Parathyroid adenoma (tissue), 2 donors: ENCODE measurements at regions not wholly inside any gene's neighbourhood (a gene's known extent, or its start where the extent isn't known, plus 50 kb on each side); places are given as distances from the start of the nearest gene placed in this dataset.
"Not testable (repeated sequence)": the region's sequence is repeated elsewhere in the genome, so short reads cannot be mapped to it uniquely, and the experiment has no call there.

Source experiments
- H2AFZ ChIP-seq: fragments of 300-600 bp; sonication (generic); one replicate; pipeline ENCODE4 v1.7.0; 2017; ENCODE audit warnings: antibody characterized with exemption, mild to moderate bottlenecking
- H3K27ac ChIP-seq: fragments of 300-600 bp; sonication (generic); one replicate; pipeline ENCODE4 v1.7.0; 2017
- H3K27me3 ChIP-seq: fragments of 300-600 bp; sonication (generic); one replicate; pipeline ENCODE4 v1.7.0; 2017; ENCODE audit warnings: low read length; ENCODE audit not compliant: control insufficient read depth, insufficient read depth
- H3K36me3 ChIP-seq: fragments of 300-600 bp; sonication (generic); one replicate; pipeline ENCODE4 v1.7.0; 2017; ENCODE audit warnings: low read length; ENCODE audit not compliant: control insufficient read depth, insufficient read depth
- H3K4me1 ChIP-seq: fragments of 300-600 bp; sonication (generic); one replicate; pipeline ENCODE4 v1.7.0; 2017; ENCODE audit warnings: control low read depth
- H3K4me2 ChIP-seq: fragments of 300-600 bp; sonication (generic); one replicate; pipeline ENCODE4 v1.7.0; 2017; ENCODE audit warnings: low read length
- H3K4me3 ChIP-seq: fragments of 300-600 bp; sonication (generic); one replicate; pipeline ENCODE4 v1.7.0; 2017; ENCODE audit warnings: low read depth, low read length
- H3K79me2 ChIP-seq: fragments of 300-600 bp; sonication (generic); one replicate; pipeline ENCODE4 v1.7.0; 2017; ENCODE audit warnings: control low read depth
- H3K9ac ChIP-seq: fragments of 300-600 bp; sonication (generic); one replicate; pipeline ENCODE4 v1.7.0; 2017; ENCODE audit warnings: mild to moderate bottlenecking
- H3K9me3 ChIP-seq: fragments of 300-600 bp; sonication (generic); one replicate; pipeline ENCODE4 v1.7.0; 2017; ENCODE audit warnings: low read length; ENCODE audit not compliant: control insufficient read depth
- CTCF ChIP-seq: fragments of 300-600 bp; sonication (generic); IDR thresholded peaks from one replicate; pipeline ENCODE4 v1.7.0; 2017; ENCODE audit warnings: antibody characterized with exemption, mild to moderate bottlenecking
- donor health status: primary hyperparathyroidism.

- Histone ChIP-seq H3K27me3 (no peaks in the 10 kb centered on the region), H3K4me2 (no peak overlapping the region), H3K4me1 (no peaks in the 10 kb centered on the region), H3K79me2 (no peaks in the 10 kb centered on the region), H3K9me3 (no peaks in the 10 kb centered on the region), H2AFZ (no peak overlapping the region), H3K27ac (no peak overlapping the region), H3K9ac (no peak overlapping the region), H3K4me3 (no peak overlapping the region), H3K36me3 (no peaks in the 10 kb centered on the region)
- TF ChIP-seq CTCF, result no peak
Measured at GRCh38 chr12:28781671-28782652, 367.1 kb upstream of the FAR2 start.

DNA sequence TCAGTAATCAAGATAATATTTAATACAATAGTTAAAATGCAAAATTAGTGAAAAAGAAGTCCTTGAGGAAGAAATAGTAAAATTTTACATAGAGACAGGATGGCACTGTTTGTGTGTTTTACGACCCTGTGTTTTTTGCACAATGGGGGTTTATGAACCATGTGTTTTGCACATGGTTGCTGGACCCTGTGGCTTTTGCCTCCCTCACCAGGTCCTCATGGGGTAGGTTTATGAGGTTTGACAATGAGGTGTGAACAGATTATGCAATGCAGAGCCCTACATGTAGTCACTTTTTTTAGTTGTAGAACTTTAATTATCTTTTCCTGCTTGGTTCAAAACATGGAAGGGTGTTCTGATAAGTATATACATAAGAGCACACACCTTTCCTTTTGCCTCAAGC is 366.3 kb upstream of the FAR2 start:
- TF ChIP-seq CTCF, result no peak

DNA sequence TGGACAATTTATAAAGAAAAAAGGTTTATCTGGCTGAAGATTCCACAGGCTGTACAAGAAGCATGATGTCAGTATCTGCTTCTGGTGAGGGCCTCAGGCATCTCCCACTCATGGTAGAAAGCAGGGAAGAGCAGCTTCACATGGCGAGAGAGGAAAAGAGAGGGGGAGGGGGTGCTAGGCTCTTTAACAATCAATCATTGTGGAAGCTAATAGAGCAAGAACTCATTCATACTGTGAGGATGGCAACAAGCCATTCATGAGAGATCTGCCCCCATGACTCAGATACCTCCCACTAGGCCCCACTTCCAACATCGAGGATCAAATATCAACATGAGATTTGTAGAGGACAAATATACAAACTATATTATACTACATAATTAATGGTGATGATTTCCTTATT is 361.9 kb upstream of the FAR2 start:
- H3K27ac ChIP-seq, result no peak overlapping the region
- H3K79me2 ChIP-seq, result no peaks in the 10 kb centered on the region
- no peak for TF ChIP-seq CTCF
- H3K9me3 ChIP-seq, result no peaks in the 10 kb centered on the region
- no peak overlapping the region for H3K9ac ChIP-seq
- H3K36me3 ChIP-seq, result no peaks in the 10 kb centered on the region
- no peaks in the 10 kb centered on the region for H3K4me1 ChIP-seq
- no peak overlapping the region for H3K4me3 ChIP-seq
- no peak overlapping the region for H2AFZ ChIP-seq
- no peaks in the 10 kb centered on the region for H3K27me3 ChIP-seq
- H3K4me2 ChIP-seq, result no peak overlapping the region

More for the DNA sequence above, 366.3 kb upstream of the FAR2 start:
- Histone ChIP-seq H3K27ac (no peak overlapping the region), H3K36me3 (no peaks in the 10 kb centered on the region), H2AFZ (no peak overlapping the region), H3K4me2 (no peak overlapping the region), H3K79me2 (no peaks in the 10 kb centered on the region), H3K27me3 (no peaks in the 10 kb centered on the region), H3K9me3 (no peaks in the 10 kb centered on the region), H3K9ac (no peak overlapping the region), H3K4me1 (no peaks in the 10 kb centered on the region), H3K4me3 (no peak overlapping the region)

DNA sequence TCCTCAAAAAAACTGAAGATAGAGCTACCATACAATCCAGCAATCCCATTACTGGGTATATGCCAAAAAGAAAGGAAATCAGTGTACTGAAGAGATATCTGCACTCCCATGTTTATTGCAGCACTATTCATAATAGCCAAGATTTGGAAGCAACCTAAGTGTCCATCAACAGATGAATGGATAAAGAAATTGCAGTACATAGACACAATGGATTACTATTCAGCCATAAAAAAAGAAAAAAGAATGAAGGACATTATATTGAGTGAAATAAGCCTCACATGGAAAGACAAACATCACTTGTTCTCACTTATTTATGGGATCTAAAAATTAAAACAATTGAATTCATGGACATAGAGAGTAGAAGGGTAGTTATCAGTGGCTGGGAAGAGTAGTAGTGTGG is 360.8 kb upstream of the FAR2 start:
- H2AFZ ChIP-seq, H3K9ac ChIP-seq, H3K36me3 ChIP-seq, H3K4me3 ChIP-seq, H3K4me1 ChIP-seq, H3K27ac ChIP-seq, H3K27me3 ChIP-seq, H3K79me2 ChIP-seq, H3K4me2 ChIP-seq, H3K9me3 ChIP-seq: not testable (repeated sequence)

DNA sequence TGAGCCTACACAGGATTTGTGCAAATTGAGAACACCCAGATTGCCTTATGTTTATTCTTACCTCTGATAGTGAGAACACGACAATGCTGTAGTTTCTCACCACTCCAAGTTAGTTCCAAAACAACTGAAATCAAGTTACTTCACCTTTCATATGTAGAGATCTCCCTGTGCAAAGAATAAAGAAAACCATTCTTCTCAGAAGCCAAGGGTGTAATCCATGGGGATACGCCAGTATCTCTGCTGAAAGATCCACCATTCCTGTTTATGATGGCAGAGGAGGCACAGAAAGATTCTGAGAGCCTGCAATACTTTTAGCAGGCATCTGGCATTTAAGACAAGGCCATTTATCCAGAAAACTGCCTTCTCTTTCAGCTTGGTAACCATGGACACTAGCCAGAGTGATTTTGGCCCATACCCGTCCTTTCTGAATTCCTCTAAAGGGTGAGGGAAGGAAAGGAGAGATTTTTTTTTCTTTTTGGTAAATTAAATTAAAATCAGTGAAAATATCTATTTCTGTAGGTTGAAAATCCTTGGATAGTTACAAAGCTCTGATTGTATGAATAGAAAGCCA is 355.4 kb upstream of the FAR2 start:
- no peaks in the 10 kb centered on the region for H3K27me3 ChIP-seq
- H3K79me2 ChIP-seq, result no peaks in the 10 kb centered on the region
- H3K27ac ChIP-seq, result no peak overlapping the region
- no peak overlapping the region for H3K9ac ChIP-seq
- TF ChIP-seq CTCF, result no peak
- H3K4me1 ChIP-seq, result no peaks in the 10 kb centered on the region
- no peaks in the 10 kb centered on the region for H3K36me3 ChIP-seq
- no peak overlapping the region for H3K4me3 ChIP-seq
- no peak overlapping the region for H3K4me2 ChIP-seq
- no peaks in the 10 kb centered on the region for H3K9me3 ChIP-seq
- no peak overlapping the region for H2AFZ ChIP-seq
